Epidermal melanocyte (primary cell): ENCODE measurements at regions not wholly inside any gene's neighbourhood (a gene's known extent, or its start where the extent isn't known, plus 50 kb on each side); places are given as distances from the start of the nearest gene placed in this dataset.

Source experiments
- DNase-seq: peaks from one replicate; pipeline ENCODE4 v3.0.0; 2011; ENCODE audit warnings: low spot score; ENCODE audit not compliant: insufficient read length

GRCh38 chr7:73963252-73963822, 64.6 kb upstream of the ELN start:
- no peak for DNase-seq

- DNase-seq = no peak
Observed at GRCh38 chr7:73964786-73965185, 63.2 kb upstream of the ELN start.

GRCh38 chr7:73966062-73966940, 61.7 kb upstream of the ELN start:
- no peak for DNase-seq

- no peak for DNase-seq
Observed at GRCh38 chr7:73966941-73967831, 60.8 kb upstream of the ELN start.

- DNase-seq = no peak
Observed at GRCh38 chr7:73967832-73968290, 60.1 kb upstream of the ELN start.

GRCh38 chr7:73968487-73968886, 59.5 kb upstream of the ELN start:
- no peak for DNase-seq

GRCh38 chr7:73969991-73970390, 58.0 kb upstream of the ELN start:
- no peak for DNase-seq

GRCh38 chr7:73970801-73971229, 57.2 kb upstream of the ELN start:
- DNase-seq = no peak

GRCh38 chr7:73971322-73971703, 56.7 kb upstream of the ELN start:
- no peak for DNase-seq

GRCh38 chr7:73971704-73972341, 56.1 kb upstream of the ELN start:
- DNase-seq = no peak

- DNase-seq = no peak
Observed at GRCh38 chr7:73972614-73973013, 55.4 kb upstream of the ELN start.

- DNase-seq = no peak
Observed at GRCh38 chr7:73973091-73973490, 54.9 kb upstream of the ELN start.

- no peak for DNase-seq
Observed at GRCh38 chr7:73974101-73974947, 53.6 kb upstream of the ELN start.

- DNase-seq = no peak
Observed at GRCh38 chr7:73974948-73975926, 52.7 kb upstream of the ELN start.

GRCh38 chr7:73976761-73977618, 51.0 kb upstream of the ELN start:
- DNase-seq = peak; percentile 67

- DNase-seq = no peak
Observed at GRCh38 chr7:73977619-73978618, 50.1 kb upstream of the ELN start.
